ENCODE measurements at regions not wholly inside any gene's neighbourhood (a gene's known extent, or its start where the extent isn't known, plus 50 kb on each side); places are given as distances from the start of the nearest gene placed in this dataset.

DNA sequence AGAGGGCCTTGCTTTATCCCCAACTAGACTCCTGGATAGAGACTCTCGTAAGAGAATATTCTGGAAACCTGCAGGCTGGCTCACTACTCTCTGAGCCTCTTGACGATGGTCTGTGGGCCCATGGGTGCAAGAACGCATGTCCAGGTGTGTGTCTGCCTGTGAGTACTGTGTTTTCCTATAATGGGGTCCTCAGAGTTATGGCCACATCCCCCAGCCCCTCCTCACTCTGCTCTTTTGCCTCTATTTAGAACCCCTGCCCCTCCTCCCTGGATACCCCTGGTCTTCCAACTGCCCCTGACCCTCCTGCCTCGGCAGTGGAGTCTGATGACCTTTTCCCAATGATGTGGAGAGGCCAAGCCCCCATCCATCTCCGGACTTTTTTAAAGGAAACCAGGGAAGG lies 148.1 kb downstream of the ZFP36L2 start:
- TF ChIP-seq, protein P1, sequence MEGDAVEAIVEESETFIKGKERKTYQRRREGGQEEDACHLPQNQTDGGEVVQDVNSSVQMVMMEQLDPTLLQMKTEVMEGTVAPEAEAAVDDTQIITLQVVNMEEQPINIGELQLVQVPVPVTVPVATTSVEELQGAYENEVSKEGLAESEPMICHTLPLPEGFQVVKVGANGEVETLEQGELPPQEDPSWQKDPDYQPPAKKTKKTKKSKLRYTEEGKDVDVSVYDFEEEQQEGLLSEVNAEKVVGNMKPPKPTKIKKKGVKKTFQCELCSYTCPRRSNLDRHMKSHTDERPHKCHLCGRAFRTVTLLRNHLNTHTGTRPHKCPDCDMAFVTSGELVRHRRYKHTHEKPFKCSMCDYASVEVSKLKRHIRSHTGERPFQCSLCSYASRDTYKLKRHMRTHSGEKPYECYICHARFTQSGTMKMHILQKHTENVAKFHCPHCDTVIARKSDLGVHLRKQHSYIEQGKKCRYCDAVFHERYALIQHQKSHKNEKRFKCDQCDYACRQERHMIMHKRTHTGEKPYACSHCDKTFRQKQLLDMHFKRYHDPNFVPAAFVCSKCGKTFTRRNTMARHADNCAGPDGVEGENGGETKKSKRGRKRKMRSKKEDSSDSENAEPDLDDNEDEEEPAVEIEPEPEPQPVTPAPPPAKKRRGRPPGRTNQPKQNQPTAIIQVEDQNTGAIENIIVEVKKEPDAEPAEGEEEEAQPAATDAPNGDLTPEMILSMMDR (IDR thresholded peaks at IDR 0.05; ENCODE audit: insufficient read depth, low read depth, low read length), result no peak
- H3K4me3 ChIP-seq (ENCODE audit: low read depth, low read length), result no peak overlapping the region
- DNase-seq (ENCODE audit: low read depth), result no peak

GRCh38 chr2:43077876-43078275 lies 148.5 kb downstream of the ZFP36L2 start:
- TF ChIP-seq, protein P1 (IDR thresholded peaks at IDR 0.05; ENCODE audit: insufficient read depth, low read depth, low read length), result no peak
- no peak overlapping the region for H3K4me3 ChIP-seq (ENCODE audit: low read depth, low read length)
- DNase-seq (ENCODE audit: low read depth), result no peak

- DNase-seq (ENCODE audit: low read depth), result no peak
- TF ChIP-seq, protein P1 (IDR thresholded peaks at IDR 0.05; ENCODE audit: insufficient read depth, low read depth, low read length), result no peak
- no peak overlapping the region for H3K4me3 ChIP-seq (ENCODE audit: low read depth, low read length)
These were observed 149.7 kb downstream of the ZFP36L2 start for GRCh38 chr2:43076676-43077075.

- no peak overlapping the region for H3K4me3 ChIP-seq (ENCODE audit: low read depth, low read length)
- peak; percentile 64 for DNase-seq (ENCODE audit: low read depth)
- TF ChIP-seq, protein P1 (IDR thresholded peaks at IDR 0.05; ENCODE audit: insufficient read depth, low read depth, low read length), result no peak
These were observed 150.4 kb downstream of the ZFP36L2 start for GRCh38 chr2:43075811-43076585.

DNA sequence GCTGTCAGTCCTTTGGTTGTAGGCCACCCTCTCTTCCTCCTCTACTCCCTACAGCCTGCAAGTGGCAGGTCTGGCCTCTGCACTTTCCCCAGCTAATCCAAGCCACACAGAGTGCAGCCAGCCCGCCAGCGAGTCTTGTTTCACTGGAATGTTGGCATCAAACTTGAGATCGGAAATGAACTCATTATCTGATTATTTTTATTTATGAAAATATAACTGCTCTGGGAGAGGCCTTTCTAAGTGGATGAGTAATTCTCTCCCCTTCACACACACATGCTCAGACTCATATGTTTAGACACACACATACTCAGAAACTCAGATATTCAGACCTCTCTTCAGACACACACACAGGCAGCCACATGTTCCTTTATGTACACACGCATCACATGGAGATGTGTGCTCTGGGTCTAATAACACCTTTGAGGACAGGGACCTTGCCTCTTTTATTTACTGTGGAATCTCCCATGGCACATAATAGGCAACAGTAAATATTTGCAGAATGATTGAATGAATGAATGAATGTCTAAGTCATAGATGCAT lies 151.3 kb downstream of the ZFP36L2 start:
- TF ChIP-seq, protein P1 (IDR thresholded peaks at IDR 0.05; ENCODE audit: insufficient read depth, low read depth, low read length), result no peak
- H3K4me3 ChIP-seq (ENCODE audit: low read depth, low read length), result no peak overlapping the region
- peak; percentile 98 for DNase-seq (ENCODE audit: low read depth)

GRCh38 chr2:43074592-43075053 lies 151.8 kb downstream of the ZFP36L2 start:
- TF ChIP-seq, protein P1 (IDR thresholded peaks at IDR 0.05; ENCODE audit: insufficient read depth, low read depth, low read length), result no peak
- H3K4me3 ChIP-seq (ENCODE audit: low read depth, low read length), result no peak overlapping the region
- DNase-seq (ENCODE audit: low read depth), result no peak

Data from fibroblast of villous mesenchyme (primary cell).